ENCODE measurements at regions not wholly inside any gene's neighbourhood (a gene's known extent, or its start where the extent isn't known, plus 50 kb on each side); places are given as distances from the start of the nearest gene placed in this dataset.

DNA sequence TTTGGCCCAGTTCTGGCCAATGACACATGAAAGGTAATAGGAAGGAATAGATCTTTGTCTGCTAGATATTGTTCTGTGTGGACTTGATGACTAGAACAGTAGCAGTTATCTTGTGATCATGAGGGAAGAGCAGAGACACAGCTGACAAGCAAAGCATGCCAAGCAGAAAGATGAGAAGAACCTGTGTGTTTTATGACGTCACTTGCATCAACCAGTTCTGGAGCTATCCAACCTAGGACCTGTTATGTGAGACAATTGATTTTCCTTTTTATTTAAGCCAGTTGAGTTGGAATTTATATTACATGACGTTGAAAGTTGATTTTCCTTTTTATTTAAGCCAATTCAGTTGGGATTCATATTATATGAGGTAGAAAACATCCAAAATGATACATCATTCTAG, 143.2 kb downstream of the MCHR2 start:
- no peak for TF ChIP-seq CTCF (IDR thresholded peaks at IDR 0.05; ENCODE audit: extremely low read depth, insufficient read depth, missing control alignments)
- DNase-seq (ENCODE audit: low spot score): no peak
- in situ Hi-C loops (cut with MboI; ENCODE audit: low pct_unique_long_range_greater_than_20kb, low sequenced_read_pairs, unreplicated experiment): no loop called here

GRCh38 chr6:99852031-99852430, 142.0 kb downstream of the MCHR2 start:
- no peak for DNase-seq (ENCODE audit: low spot score)
- in situ Hi-C loops (cut with MboI; ENCODE audit: low pct_unique_long_range_greater_than_20kb, low sequenced_read_pairs, unreplicated experiment): no loop called here
- no peak for TF ChIP-seq CTCF (IDR thresholded peaks at IDR 0.05; ENCODE audit: extremely low read depth, insufficient read depth, missing control alignments)

DNA sequence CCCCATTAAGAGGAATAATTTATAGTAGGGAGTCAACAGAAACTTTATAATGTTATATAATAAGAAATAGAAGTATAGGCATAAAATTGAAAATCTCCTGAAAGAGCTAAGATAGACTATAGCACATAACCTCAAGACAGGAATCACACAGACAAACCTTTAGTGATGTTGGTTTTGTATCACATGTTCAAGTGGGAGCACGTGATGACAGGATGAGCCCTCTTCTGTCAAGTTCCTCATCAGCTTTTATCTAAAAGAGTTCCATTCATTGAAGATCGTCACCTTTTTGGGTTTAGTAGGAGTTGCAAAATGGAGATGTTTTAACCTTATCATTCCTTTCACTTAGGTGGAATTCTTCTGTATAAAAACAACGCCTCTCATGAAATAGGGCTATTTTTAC, 127.0 kb downstream of the MCHR2 start:
- in situ Hi-C loops (cut with MboI; ENCODE audit: low pct_unique_long_range_greater_than_20kb, low sequenced_read_pairs, unreplicated experiment): no loop called here
- TF ChIP-seq CTCF (IDR thresholded peaks at IDR 0.05; ENCODE audit: extremely low read depth, insufficient read depth, missing control alignments): no peak
- no peak for DNase-seq (ENCODE audit: low spot score)

DNA sequence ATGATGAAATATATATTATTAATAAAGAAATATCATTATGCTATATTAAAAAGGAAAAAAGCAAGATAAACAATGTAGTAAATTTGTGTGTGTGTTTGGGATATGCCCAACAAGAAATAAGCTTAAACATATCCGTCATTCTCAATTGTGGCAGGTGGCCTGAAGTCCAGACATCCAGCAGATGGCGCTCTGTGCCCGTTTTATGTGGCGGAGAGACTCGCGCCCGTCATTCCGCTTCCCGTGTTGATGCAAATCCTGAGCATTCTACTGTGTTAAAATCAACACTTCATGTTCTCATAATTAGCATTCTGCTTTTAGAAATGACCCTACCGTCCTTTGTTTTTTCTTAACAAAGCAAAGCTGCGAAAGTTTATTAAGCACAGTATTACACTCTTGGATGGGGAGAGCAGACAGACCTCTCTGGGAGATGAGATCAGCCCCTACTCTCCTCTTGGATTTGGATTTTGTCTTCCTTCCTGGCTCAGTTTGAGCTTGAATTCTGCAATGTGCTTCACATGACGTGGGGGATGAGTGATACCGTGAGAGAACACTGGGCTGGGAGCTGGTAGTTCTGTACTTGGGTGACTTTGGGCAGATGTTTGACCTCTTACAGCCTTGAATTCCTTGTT, 125.8 kb downstream of the MCHR2 start:
- in situ Hi-C loops (cut with MboI; ENCODE audit: low pct_unique_long_range_greater_than_20kb, low sequenced_read_pairs, unreplicated experiment): no loop called here
- peak; percentile 48 for DNase-seq (ENCODE audit: low spot score)
- TF ChIP-seq CTCF (IDR thresholded peaks at IDR 0.05; ENCODE audit: extremely low read depth, insufficient read depth, missing control alignments): peak; percentile 88
